Liver (tissue), 3 donors: ENCODE measurements at regions not wholly inside any gene's neighbourhood (a gene's known extent, or its start where the extent isn't known, plus 50 kb on each side); places are given as distances from the start of the nearest gene placed in this dataset.

Experiments
- CTCF ChIP-seq: fragments of 150-350 bp; IDR thresholded peaks from 2 replicates; pipeline ENCODE4 v1.5.1; 2017; ENCODE audit warnings: improper control_type of control experiment, low read depth, low read length; ENCODE audit not compliant: missing input control
- FOXA1 ChIP-seq: IDR thresholded peaks from 2 replicates; pipeline ENCODE4 v1.6.1; 2016; ENCODE audit warnings: antibody characterized with exemption
- RAD21 ChIP-seq, 2 donors: IDR thresholded peaks; 2 replicates each; pipeline ENCODE4 v1.6.1; 2016; ENCODE audit warnings: antibody characterized with exemption in 2 of 2, mild to moderate bottlenecking in 2 of 2
- REST ChIP-seq: IDR thresholded peaks from 2 replicates; pipeline ENCODE4 v1.6.1; 2016; ENCODE audit warnings: antibody characterized with exemption, mild to moderate bottlenecking
- YY1 ChIP-seq: IDR thresholded peaks from 2 replicates; pipeline ENCODE4 v1.6.1; 2016; ENCODE audit warnings: antibody characterized with exemption, mild to moderate bottlenecking
- ZBTB33 ChIP-seq: IDR thresholded peaks from 2 replicates; pipeline ENCODE4 v1.6.1; 2016; ENCODE audit warnings: antibody characterized with exemption
- donor health status: healthy.
- donor health status: healthy.

GRCh38 chr5:52063186-52063585 lies 679.9 kb downstream of the ISL1 start:
- no peak for TF ChIP-seq YY1
- no peak for TF ChIP-seq CTCF
- no peak for TF ChIP-seq RAD21 (IDR thresholded peaks at IDR 0.05)
- TF ChIP-seq FOXA1 = no peak
- TF ChIP-seq REST = no peak
- no peak for TF ChIP-seq ZBTB33
